WTC11 (cell line): ENCODE measurements at regions not wholly inside any gene's neighbourhood (a gene's known extent, or its start where the extent isn't known, plus 50 kb on each side); places are given as distances from the start of the nearest gene placed in this dataset.

Experiments
- NFYB ChIP-seq: sonication (generic); formaldehyde crosslinking; conservative IDR thresholded peaks from 2 replicates; pipeline ENCODE4 v1.8.0; 2022; ENCODE audit warnings: low read depth, missing genetic modification reagents
- TEAD1 ChIP-seq: sonication (generic); formaldehyde crosslinking; IDR thresholded peaks from 2 replicates; pipeline ENCODE4 v1.8.0; 2022; ENCODE audit warnings: mild to moderate bottlenecking, missing genetic modification reagents
- TF ChIP-seq, protein P1 (sequence below): sonication (generic); formaldehyde crosslinking; conservative IDR thresholded peaks from 2 replicates; pipeline ENCODE4 v1.8.1; 2022; ENCODE audit warnings: mild to moderate bottlenecking, missing genetic modification reagents

- TF ChIP-seq NFYB (CRISPR knock-in tag) = no peak
- TF ChIP-seq, protein P1, sequence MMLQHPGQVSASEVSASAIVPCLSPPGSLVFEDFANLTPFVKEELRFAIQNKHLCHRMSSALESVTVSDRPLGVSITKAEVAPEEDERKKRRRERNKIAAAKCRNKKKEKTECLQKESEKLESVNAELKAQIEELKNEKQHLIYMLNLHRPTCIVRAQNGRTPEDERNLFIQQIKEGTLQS (CRISPR knock-in tag) = no peak
- TF ChIP-seq TEAD1 (CRISPR knock-in tag) = no peak
These were observed 124.2 kb downstream of the TMCO5A start for GRCh38 chr15:38058596-38059075.
